Right hindlimb (tissue), 1 donor: ENCODE measurements at regions not wholly inside any gene's neighbourhood (a gene's known extent, or its start where the extent isn't known, plus 50 kb on each side); places are given as distances from the start of the nearest gene placed in this dataset.
"Not testable (repeated sequence)": the region's sequence is repeated elsewhere in the genome, so short reads cannot be mapped to it uniquely, and the experiment has no call there.

Source experiments
- DNase-seq: peaks from one replicate; pipeline ENCODE4 v3.0.0-alpha.2; 2018

DNA sequence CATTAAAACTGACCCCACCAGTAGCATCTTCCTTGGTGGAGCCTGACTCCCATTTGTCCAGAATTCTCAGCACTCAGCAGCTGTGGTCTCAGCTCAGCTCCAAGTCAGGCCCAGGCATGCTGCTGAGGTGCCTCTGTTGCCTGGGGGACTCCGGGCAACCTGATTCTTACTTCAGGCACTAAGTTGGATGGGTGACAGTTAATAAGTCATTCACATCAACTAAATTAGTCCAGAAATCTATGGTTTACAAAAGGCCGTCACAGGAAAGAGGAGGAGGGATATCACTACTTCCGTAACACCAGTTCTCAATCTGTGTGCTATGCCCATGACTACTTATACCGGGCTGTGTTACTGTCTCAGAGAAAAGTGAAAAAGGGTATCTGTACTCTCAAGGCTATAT lies 310.2 kb downstream of the SATB1 start:
- DNase-seq = no peak

DNA sequence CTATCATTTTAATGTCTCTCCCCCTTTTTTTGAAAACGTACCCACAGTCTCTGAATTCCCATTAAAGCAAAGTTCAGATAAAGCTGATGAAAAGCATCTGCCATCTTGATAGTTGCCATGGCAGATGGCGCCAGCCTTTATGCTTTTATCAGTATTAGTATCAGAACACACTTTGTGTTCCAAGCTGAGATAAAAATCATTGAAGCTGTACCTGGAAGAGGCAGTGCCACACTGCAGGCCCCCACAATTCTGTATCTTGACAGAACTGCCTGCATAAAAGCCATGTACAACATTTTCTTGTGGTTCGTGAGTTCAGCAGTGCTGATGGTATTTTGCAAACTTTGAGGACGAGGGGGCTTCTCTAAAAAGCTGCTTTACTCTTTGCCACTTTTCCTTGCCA lies 311.7 kb downstream of the SATB1 start:
- DNase-seq = no peak

DNA sequence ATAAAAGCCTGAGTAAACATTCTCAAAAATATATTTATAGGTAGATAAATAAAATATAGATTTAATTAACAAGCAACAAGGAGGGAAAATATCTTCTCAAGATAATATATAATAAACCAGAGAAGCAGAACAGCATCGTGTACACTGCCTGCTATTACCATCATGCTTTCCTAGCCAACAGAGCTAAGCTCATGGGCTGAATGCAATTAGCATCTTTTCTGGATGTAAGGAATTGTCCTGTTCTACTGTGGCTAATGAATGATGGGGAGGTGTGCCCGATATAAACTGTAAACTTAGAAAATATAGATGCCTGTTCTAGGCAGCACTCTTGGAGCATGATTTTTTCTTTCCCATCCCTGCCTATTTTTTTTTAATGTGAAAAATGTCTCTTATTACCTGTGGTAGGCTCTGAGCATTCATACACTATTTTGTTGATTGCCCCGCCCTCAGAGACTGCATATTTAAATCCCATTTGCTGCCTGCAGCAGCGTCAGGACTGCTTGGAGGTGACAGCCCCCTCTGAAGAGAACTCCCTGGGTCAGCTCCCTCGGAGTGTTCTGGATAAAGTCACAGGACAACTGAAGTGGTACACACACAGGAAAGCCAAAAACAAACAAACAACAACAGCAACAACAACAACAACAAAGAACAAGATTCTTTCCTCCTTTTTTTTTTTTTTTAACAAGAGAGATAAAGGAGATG lies 312.3 kb downstream of the SATB1 start:
- DNase-seq = no peak

DNA sequence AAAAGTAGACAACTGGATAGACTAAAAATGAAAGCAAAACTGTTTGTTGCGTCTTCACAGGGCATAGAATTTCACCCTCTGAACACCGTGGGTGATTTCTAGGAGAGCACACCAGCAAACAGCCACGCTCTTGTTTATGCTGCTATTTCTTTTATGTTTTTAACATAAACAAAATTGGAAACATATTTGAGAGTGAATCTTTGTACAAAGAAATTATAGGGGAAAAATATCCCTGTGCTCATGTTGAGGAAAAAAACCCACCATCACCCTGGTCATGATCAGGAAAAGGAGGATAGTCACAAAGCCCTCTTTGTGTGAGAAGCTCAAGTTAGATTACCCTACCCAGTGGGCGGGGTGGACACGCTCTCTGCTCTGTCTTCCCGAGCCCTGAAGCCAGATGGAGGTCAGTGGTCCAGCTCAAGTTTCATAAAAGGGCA lies 313.3 kb downstream of the SATB1 start:
- DNase-seq = peak; percentile 27

DNA sequence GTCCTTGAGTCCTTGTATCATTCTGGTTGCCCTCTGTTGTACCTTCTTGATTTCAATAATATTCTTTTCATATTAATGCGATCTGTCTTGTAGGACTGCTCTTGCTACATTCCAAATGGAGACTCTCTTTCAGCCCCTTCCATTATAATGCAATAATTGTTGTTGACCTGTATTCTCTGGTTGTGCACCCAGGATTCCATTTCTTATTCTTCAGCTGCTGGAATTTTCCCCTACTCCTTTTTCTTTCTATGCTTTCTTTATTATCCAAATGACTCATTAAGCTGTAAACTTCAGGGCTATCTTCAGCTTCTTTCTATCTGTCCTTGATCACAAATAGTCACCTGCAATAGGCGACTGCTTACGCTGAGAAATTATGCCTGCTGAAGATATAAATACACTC lies 321.5 kb downstream of the SATB1 start:
- DNase-seq = no peak

DNA sequence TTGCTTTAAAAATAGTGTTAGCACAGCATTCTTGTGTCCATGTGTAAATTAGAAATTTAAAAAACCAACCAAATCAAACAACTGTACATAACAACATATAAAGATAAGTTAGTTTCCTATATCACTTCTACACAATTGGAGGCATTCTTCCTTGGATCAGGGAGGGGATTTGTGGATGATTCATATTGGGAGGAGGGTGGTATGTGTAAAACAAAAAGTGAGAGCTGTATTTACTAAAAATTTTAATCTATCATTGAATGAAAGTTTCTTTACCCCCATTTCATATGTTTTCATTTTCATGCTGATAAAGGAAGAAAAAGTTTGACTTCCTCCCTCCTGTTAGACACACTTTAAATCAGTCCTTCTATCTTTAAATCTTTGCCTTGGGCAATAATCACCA lies 325.0 kb downstream of the SATB1 start:
- no peak for DNase-seq

DNA sequence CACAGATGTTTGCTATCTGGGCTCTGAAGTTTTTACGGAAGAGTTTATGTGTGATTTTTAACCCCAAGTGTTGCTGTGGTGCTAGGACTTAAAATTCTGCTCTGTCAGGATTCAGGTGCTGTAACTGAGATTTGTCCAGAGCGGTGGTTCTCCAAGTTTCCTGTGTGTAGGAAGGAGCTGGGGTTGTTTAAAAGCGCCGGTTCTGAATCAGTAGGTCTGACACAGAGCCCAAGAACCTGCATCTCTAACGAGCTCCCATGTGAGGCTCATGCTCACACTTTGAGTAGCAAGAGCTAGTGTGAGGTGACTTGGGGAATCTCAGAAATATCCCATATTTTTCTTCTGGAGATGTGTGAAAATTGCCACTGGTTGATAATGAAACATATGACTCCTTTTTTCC lies 325.5 kb downstream of the SATB1 start:
- DNase-seq = no peak

DNA sequence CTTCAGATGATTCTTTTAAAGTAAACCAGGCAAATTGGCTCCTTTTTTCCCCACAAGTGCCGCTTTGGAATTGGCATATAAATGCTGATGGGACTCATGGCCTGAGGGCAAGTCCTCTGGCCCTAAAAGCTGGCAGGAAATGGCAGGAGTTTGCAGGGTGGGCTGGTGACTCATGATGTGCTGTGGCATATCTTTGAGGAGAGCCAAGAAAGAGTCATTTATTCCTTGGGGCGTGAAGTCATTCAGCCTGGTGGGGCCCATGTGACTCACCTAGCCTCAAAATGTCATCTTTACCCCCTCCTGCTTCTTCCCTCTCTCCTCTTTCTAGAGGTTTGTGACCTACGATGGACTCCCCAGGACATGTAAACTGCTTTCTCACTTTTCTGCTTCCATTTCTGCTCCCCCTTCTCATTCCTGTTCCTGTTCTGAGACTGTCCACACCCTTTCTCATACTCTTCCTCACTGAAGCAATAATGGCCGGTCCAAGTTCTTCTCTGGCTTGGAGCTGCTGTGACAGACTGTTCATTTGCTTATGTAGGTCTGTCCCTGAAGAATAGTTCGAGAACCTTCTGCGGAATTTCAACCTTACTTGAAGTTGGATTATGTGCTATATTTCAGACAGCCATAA lies 326.1 kb downstream of the SATB1 start:
- no peak for DNase-seq

DNA sequence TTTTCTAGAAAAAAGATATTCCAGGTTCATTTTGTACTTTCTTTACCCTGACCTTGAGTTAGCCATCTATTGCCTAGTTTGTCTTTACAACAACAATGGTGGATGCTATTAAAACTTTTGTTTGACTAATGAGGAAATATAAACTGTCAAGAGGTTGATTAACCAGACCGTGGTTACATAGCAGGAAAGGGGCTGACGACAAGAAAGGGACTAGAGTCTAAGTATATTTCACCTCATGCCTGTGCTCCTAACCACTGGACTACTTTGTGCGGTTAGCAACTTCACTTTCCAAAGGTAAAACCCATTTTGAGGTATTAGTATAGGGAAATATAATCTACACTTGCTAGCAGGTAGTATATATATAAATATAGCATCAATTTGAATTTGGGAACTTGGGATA lies 327.1 kb downstream of the SATB1 start:
- DNase-seq = no peak

DNA sequence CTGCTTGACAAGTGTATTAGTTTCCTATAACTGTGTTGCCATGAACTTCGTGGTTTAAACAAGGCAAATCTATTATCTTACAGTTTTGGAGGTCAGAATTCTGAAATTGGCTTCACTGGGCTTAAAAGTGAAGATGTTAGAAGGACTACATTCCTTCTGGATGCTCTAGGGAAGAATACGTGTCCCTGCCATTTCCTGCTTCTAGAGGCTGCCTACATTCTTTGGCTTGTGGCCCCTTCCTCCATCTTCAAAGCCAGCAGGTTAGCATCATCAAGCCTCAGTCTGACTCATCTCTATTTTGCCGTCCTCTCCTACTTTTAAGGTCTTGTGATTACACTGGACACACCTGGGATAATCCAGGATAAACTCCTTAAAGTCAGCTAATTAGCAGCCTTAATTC lies 327.7 kb downstream of the SATB1 start:
- no peak for DNase-seq

DNA sequence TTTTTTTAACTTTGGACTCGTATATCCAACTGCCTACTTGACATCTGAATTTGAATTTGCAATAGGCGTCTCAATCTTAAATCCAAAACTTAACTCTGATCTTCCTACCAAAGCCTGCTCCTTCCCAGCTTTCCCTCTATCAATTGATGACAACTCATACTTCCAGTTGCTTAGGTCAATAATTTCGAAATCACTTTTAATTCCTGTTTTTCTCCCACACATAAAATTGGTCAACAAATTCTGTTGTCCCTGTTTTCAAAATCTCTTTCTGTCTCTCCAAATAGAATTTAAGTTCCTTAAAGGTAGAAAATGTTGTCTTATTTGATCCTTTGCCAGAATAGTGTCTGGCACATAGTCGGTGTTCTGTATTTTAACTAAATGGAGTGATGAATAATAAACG lies 332.4 kb downstream of the SATB1 start:
- no peak for DNase-seq

DNA sequence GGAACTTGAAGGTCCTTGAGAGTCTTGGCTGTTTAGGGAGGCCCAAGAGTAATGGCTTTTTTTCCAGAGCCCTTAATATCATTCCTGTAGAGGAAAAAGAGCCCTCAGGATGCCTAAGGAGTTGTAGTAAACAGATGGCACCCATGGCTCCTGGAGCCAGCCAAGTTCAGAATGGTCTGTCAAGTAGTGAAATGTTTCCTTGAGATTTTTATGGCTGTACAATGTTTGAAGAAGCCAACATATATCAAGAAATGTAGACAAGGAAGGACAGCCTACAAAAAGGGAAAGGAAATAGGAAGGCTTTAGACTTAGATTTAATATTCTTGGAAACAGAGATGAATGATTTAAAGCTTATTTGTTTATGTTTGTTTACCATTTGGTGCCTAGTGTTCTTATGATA lies 334.8 kb downstream of the SATB1 start:
- DNase-seq = no peak

DNA sequence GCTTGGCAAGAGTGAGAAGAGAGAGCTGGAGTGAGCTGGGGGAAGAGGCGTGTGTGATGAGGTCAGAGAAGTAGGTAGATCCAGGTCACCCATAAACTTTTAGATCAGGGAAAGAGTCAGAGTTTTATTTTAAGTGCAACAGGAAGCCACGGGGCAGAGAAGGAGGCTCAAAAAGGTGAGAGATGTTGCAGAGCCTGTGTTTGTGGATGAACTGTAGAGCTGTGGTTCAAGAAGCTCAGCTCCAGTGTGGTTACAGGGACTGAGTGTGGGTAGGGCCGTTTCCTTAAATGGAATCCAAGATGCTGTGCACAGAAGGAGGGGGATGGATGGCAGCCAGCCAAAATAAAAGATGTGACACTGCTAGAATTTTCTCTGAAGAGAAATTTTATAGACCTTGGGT lies 337.2 kb downstream of the SATB1 start:
- no peak for DNase-seq

DNA sequence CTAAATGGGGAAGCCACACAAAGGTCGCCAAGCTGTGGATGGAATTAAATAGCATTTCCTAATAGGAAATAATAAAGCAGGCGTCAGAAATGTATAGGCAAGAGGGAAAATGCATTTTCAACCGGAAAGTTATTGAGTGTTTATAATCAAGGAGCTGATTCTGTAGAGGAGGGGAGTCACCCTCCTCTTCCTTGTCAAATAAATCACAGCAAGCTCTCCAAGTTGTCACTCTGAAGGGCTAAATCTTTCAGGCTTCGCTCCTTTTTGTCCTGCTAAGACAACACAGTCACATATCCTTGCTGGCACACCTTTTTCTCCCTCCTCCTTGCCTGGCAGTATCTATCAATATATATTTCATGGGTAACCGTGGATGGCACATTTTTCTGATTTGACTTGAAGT lies 338.4 kb downstream of the SATB1 start:
- no peak for DNase-seq

DNA sequence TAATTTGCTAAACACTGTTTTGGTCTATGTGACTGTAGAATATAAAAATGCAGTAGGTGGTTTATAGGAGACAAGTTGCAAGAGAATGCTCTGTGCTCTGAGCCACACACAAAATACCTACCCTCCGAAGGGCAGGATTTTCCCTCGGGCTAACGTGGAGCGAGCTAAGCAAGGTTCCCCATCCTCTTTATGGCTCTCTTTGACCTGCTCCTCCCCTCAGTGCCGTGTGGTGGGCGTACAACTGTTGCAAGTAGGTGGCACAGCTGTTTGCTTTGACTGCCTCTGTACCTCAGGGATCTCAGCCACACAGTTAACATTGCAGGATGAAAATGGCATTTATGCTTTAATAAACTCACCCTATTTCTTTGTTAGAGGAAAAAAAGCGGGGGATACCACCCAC lies 339.1 kb downstream of the SATB1 start:
- DNase-seq = no peak

DNA sequence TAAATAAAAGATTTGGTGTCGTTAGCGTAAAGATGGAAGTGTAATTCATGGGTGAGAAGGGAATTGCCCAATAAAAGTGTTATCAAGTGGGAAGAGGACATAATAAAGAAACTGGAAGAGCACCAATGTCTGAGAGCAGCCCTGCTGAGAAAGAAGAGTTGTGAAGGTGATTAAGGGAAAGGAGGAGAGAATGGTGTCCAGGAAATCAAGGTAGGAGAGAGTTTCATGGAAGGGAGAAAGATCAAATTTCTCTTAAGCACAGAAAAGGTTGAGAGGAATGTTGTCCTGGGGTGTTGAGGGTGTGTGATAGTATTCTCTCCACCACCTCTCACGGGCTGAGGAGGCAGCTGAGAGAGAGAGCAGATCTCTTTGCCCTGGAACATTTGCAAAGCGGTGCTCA lies 339.7 kb downstream of the SATB1 start:
- no peak for DNase-seq

DNA sequence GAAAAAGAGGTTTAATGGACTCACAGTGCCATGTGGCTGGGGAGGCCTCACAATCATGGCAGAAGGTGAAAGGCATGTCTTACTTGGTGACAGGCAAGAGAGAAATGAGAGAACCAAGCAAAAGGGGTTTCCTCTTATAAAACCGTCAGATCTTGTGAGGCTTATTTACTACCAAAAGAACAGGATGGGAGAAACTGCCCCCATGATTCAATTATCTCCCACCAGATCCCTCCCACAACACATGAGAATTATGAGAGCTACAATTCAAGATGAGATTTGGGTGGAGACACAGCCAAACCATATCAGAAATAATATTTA lies 340.8 kb upstream of the TBC1D5 start:
- DNase-seq = not testable (repeated sequence)

DNA sequence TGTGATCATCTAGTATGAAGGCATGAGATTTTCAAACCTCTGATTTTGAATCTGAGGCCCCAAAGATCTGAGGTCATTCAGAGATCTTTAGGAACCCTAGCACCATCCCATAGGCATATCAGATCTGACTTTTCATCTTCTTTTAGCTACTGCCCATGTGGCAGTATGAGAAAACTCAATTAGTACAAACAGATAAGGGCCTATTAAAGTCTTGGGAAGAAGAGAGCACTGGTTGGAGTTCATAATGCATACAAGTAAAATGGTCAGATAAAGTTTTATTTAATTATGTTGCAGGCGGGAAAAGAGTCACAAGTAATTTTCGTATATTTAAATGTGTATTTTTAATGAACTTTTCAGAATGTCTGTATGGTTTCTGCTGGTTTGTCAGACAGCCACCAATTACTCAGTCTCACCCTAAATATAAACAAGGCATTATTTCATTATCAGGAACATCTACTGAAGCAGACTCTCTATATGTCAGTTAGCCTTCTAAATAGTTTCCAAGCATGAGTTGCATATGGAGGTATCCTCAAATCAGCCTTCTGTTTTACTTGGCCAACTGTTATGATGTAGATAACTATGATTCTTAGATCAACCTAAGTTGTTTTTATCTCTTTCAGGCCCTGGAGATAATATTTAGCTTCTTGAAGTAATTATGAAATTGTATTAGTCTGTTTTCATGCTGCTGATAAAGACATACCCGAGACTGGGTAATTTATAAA lies 340.3 kb upstream of the TBC1D5 start:
- DNase-seq = no peak

DNA sequence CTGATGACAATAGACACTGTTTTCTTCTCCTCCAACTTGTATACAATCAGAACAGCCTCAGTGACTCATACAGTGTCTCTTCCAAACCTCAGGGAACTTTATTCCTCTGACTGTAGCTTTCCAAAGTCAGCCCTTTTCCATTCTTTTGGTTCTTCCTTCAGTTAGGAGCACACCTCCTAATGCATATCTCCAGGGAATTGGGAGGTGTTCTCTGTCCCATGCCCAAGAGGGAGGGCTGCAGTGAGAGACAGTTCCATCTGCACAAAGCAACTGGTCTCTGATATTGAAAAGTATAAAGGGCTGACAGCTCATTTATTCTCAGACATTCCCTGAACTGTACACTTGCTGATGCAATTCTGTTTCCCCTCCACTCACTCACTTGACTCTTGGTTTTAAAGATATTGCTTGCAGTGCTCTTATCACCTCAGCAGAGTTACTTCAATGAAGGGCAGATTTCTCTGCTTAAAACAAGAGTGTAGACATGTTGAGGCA lies 337.8 kb upstream of the TBC1D5 start:
- DNase-seq = no peak

DNA sequence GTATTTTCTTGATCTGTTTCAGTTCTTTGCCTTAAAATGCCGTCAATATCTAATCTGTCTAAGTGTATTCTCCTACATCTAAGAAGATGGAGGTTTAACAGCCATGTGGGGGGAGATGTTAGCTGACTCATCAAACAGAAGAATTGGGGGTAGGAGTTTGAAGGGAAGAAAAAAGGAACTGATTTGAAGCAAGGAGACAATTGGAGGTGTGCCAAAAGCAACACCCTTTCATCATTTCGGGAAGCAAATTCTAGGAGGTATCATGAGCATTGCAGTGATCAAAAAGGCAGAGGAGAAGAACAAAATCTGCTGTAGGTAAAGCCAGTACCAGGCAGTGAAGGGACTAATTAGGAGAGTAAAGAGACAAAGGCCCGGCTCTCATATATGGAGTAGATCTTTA lies 337.3 kb upstream of the TBC1D5 start:
- no peak for DNase-seq

DNA sequence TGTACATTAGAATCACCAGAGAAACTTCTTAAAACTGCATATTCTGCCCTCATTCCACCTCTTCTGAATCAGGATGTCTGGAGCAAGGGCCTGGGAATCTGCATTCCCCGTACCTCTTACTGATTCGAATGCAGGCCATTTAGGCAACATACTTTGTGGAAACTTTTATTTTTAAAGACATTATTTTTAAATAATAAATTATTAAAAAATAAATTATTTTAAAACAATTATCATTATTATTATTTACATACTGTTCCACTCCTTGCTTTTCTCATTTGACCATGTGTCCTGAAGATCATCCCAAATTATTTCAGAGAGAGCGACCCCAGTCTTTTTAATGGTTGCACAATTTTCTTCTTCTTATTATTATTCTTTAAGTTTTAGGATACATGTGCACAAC lies 336.6 kb upstream of the TBC1D5 start:
- no peak for DNase-seq

DNA sequence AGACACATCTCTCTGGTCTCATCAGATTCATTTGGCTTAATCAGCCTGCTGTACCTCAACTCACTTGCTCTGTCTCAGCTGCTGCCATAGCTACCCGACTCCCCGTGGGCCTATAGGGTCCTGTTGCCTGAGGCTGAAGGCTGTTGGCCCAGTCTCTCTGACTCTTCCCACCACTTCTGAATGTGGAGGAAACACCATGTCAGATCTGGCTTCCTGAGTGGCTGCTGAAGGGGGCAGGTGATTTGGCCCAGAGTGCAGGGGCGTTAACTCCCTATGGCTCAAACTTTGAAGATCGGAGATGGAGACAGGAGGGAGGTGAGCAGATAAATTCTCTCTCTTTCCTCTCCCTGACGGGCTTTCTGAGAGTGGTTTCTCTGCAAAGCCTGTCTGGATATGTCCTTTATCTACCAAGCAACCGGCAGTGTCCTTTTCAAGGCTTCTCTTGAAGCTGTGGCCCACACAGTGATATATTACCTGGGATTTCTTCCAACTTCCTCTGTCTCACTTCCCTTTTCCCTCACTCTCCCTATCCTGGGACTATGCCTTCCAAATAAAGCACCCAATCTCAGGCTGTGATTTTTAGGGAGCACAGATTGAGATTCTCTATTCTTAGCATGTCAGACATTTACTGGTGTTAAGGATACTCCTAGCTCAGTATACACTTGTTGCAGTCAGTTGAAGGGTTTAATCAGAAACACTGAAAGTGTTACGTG lies 334.9 kb upstream of the TBC1D5 start:
- DNase-seq = no peak

DNA sequence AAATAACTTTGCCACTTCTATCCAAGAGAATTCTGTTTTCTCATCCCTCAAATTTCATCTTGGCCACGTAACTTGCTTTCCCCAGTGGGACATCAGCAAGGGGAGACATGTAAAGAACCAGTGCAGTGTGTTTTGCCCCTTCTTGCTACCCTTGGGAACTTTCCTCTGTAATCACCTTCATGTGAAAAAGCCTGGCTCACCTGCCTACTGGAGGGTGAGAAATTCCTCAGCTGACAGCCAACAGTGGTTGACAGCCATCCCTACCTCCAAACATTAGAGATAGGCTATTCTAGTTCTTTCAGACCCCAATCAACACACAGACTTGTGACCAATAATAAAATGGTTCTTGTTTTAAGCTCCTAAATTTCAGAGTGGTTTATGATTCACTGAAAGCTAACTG lies 333.9 kb upstream of the TBC1D5 start:
- no peak for DNase-seq

DNA sequence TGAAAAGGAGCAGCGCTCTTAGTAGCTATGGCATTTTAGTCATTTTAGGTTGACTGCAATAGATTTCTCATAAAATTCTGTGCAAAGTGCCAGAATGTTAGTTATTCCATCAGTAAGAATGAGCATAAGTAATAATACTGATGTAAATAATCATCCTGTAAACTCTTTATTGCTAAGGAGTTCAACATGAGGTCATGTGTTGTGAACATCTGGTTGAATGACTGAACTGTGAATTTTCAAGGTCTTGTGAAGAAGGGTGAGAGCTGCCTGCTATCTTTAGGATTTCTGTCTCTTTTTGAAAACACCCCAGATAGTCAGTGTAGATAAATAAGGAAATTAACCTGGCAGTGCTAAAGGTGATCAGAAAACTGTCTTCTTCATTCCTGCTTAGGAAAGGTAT lies 333.4 kb upstream of the TBC1D5 start:
- DNase-seq = no peak
